DND-41 (cell line): ENCODE measurements at regions not wholly inside any gene's neighbourhood (a gene's known extent, or its start where the extent isn't known, plus 50 kb on each side); places are given as distances from the start of the nearest gene placed in this dataset.

Source experiments
- ATAC-seq: fragments of 200-7000 bp; cut with Tn5 transposase; 3 replicates; pipeline ENCODE4 v1.9.1; 2021; ENCODE audit warnings: low read depth; ENCODE audit not compliant: insufficient read depth
- DNase-seq: peaks from one replicate; pipeline ENCODE4 v3.0.0-alpha.2; 2020
- H2AFZ ChIP-seq: 2 replicates; pipeline ENCODE4 v1.6.0; 2012; ENCODE audit warnings: low read depth, low read length
- H3K27ac ChIP-seq: 2 replicates; pipeline ENCODE4 v1.5.1; 2012; ENCODE audit warnings: low read length, inconsistent platforms
- H3K27me3 ChIP-seq: fragments of 200-600 bp; sonication (generic); 2 replicates; pipeline ENCODE4 v1.6.0; 2012; ENCODE audit warnings: low read length, mild to moderate bottlenecking, inconsistent platforms; ENCODE audit not compliant: insufficient read depth, poor library complexity
- H3K36me3 ChIP-seq: 2 replicates; pipeline ENCODE4 v1.5.1; 2012; ENCODE audit warnings: low read length, inconsistent platforms; ENCODE audit not compliant: insufficient read depth
- H3K4me1 ChIP-seq: 2 replicates; pipeline ENCODE4 v1.5.1; 2012; ENCODE audit warnings: mild to moderate bottlenecking, low read length; ENCODE audit not compliant: insufficient read depth
- H3K4me2 ChIP-seq: 2 replicates; pipeline ENCODE4 v1.6.0; 2012; ENCODE audit warnings: mild to moderate bottlenecking, moderate library complexity, low read length, inconsistent platforms; ENCODE audit not compliant: insufficient read depth
- H3K4me3 ChIP-seq, 2 experiments: fragments of 200-600 bp in 1 of 2; shearing (Covaris generic) in 1 of 2; 2 replicates each; pipeline ENCODE4 v1.5.1; 2012 to 2016; ENCODE audit warnings: inconsistent platforms in 2 of 2, low read length in 2 of 2, mild to moderate bottlenecking in 2 of 2, low read depth in 1 of 2, moderate library complexity in 1 of 2
- H3K79me2 ChIP-seq: 2 replicates; pipeline ENCODE4 v1.6.0; 2012; ENCODE audit warnings: low read length, inconsistent platforms; ENCODE audit not compliant: insufficient read depth
- H3K9ac ChIP-seq: 2 replicates; pipeline ENCODE4 v1.6.0; 2012; ENCODE audit warnings: low read depth, mild to moderate bottlenecking, inconsistent platforms, low read length, moderate library complexity
- H3K9me3 ChIP-seq: 2 replicates; pipeline ENCODE4 v1.5.1; 2012; ENCODE audit warnings: low read length, moderate library complexity, mild to moderate bottlenecking, inconsistent platforms; ENCODE audit not compliant: insufficient read depth, severe bottlenecking
- H4K20me1 ChIP-seq: 2 replicates; pipeline ENCODE4 v1.6.0; 2012; ENCODE audit warnings: low read length; ENCODE audit not compliant: insufficient read depth
- EZH2 ChIP-seq: IDR thresholded peaks from 3 replicates; pipeline ENCODE4 v1.6.1; 2012; ENCODE audit warnings: borderline replicate concordance, low read depth, mild to moderate bottlenecking, moderate library complexity, low read length, inconsistent platforms; ENCODE audit not compliant: severe bottlenecking
- TF ChIP-seq, protein P1 (sequence below): IDR thresholded peaks from 2 replicates; pipeline ENCODE4 v1.5.1; 2012; ENCODE audit warnings: borderline replicate concordance, low read length, moderate library complexity, mild to moderate bottlenecking; ENCODE audit not compliant: poor library complexity, severe bottlenecking; ENCODE audit errors: extremely low read depth

GRCh38 chrX:129026202-129026601 lies 497.1 kb downstream of the SMARCA1 start:
- H3K9ac ChIP-seq: no peak overlapping the region
- TF ChIP-seq EZH2: no peak
- TF ChIP-seq, protein P1, sequence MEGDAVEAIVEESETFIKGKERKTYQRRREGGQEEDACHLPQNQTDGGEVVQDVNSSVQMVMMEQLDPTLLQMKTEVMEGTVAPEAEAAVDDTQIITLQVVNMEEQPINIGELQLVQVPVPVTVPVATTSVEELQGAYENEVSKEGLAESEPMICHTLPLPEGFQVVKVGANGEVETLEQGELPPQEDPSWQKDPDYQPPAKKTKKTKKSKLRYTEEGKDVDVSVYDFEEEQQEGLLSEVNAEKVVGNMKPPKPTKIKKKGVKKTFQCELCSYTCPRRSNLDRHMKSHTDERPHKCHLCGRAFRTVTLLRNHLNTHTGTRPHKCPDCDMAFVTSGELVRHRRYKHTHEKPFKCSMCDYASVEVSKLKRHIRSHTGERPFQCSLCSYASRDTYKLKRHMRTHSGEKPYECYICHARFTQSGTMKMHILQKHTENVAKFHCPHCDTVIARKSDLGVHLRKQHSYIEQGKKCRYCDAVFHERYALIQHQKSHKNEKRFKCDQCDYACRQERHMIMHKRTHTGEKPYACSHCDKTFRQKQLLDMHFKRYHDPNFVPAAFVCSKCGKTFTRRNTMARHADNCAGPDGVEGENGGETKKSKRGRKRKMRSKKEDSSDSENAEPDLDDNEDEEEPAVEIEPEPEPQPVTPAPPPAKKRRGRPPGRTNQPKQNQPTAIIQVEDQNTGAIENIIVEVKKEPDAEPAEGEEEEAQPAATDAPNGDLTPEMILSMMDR: no peak
- H3K27ac ChIP-seq: no peak overlapping the region
- no peak for DNase-seq
- no peaks in the 10 kb centered on the region for H3K27me3 ChIP-seq
- H3K79me2 ChIP-seq: no peaks in the 10 kb centered on the region
- H3K4me2 ChIP-seq: no peak overlapping the region
- ATAC-seq: no peak
- no peaks in the 10 kb centered on the region for H4K20me1 ChIP-seq
- no peaks in the 10 kb centered on the region for H3K4me1 ChIP-seq
- H3K36me3 ChIP-seq: no peaks in the 10 kb centered on the region
- H3K9me3 ChIP-seq: no peaks in the 10 kb centered on the region
- H3K4me3 ChIP-seq: no peak overlapping the region
- no peak overlapping the region for H2AFZ ChIP-seq

GRCh38 chrX:129025376-129025775 lies 497.9 kb downstream of the SMARCA1 start:
- no peaks in the 10 kb centered on the region for H3K9me3 ChIP-seq
- H3K4me1 ChIP-seq: no peaks in the 10 kb centered on the region
- H3K4me2 ChIP-seq: no peak overlapping the region
- DNase-seq: no peak
- no peaks in the 10 kb centered on the region for H3K27me3 ChIP-seq
- H2AFZ ChIP-seq: no peak overlapping the region
- H3K4me3 ChIP-seq: no peak overlapping the region
- TF ChIP-seq, protein P1: no peak
- TF ChIP-seq EZH2: no peak
- H3K9ac ChIP-seq: no peak overlapping the region
- no peaks in the 10 kb centered on the region for H4K20me1 ChIP-seq
- H3K27ac ChIP-seq: no peak overlapping the region
- ATAC-seq: no peak
- no peaks in the 10 kb centered on the region for H3K36me3 ChIP-seq
- H3K79me2 ChIP-seq: no peaks in the 10 kb centered on the region

DNA sequence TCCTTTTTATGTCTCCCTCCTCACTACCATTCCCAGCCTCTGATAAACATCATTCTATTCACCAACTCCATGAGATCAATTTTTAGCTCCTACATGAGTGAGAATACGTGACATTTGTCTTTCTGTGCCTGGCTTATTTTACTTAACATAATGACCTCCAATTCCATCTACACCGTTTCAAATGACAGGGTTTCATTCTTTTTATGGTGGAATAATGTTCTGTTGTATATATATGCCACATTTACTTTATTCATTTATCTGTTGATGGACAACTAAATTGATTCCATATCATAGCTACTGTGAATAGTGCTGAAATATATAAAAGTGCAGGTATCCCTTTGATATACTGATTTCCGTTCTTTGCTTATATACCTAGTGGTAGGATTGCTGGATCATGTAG lies 503.9 kb downstream of the SMARCA1 start:
- H4K20me1 ChIP-seq: no peaks in the 10 kb centered on the region
- no peak overlapping the region for H3K9ac ChIP-seq
- no peaks in the 10 kb centered on the region for H3K79me2 ChIP-seq
- no peak overlapping the region for H3K27ac ChIP-seq
- no peak overlapping the region for H3K4me3 ChIP-seq
- DNase-seq (no peak), ATAC-seq (no peak)
- H3K4me2 ChIP-seq: no peak overlapping the region
- H3K9me3 ChIP-seq: no peaks in the 10 kb centered on the region
- no peak overlapping the region for H2AFZ ChIP-seq
- TF ChIP-seq, protein P1: no peak
- no peak for TF ChIP-seq EZH2
- no peaks in the 10 kb centered on the region for H3K36me3 ChIP-seq
- no peaks in the 10 kb centered on the region for H3K4me1 ChIP-seq
- H3K27me3 ChIP-seq: no peaks in the 10 kb centered on the region

GRCh38 chrX:129015381-129015780 lies 507.9 kb downstream of the SMARCA1 start:
- H2AFZ ChIP-seq: no peak overlapping the region
- H3K27me3 ChIP-seq: no peaks in the 10 kb centered on the region
- H3K79me2 ChIP-seq: no peaks in the 10 kb centered on the region
- no peak overlapping the region for H3K9ac ChIP-seq
- no peaks in the 10 kb centered on the region for H4K20me1 ChIP-seq
- no peak for DNase-seq
- H3K4me1 ChIP-seq: no peaks in the 10 kb centered on the region
- no peak for TF ChIP-seq EZH2
- TF ChIP-seq, protein P1: no peak
- H3K4me3 ChIP-seq: no peak overlapping the region
- no peaks in the 10 kb centered on the region for H3K9me3 ChIP-seq
- H3K36me3 ChIP-seq: no peaks in the 10 kb centered on the region
- ATAC-seq: no peak
- no peak overlapping the region for H3K27ac ChIP-seq
- H3K4me2 ChIP-seq: no peak overlapping the region
